SK-N-DZ (cell line): ENCODE measurements at regions not wholly inside any gene's neighbourhood (a gene's known extent, or its start where the extent isn't known, plus 50 kb on each side); places are given as distances from the start of the nearest gene placed in this dataset.
A peak's percentile ranks its signal among the peaks of the same experiment; 100 is the strongest.
"Not testable (repeated sequence)": the region's sequence is repeated elsewhere in the genome, so short reads cannot be mapped to it uniquely, and the experiment has no call there.

Experiments used
- DNase-seq: peaks from one replicate; pipeline ENCODE4 v3.0.0-alpha.2; 2015; ENCODE audit warnings: low spot score

DNA sequence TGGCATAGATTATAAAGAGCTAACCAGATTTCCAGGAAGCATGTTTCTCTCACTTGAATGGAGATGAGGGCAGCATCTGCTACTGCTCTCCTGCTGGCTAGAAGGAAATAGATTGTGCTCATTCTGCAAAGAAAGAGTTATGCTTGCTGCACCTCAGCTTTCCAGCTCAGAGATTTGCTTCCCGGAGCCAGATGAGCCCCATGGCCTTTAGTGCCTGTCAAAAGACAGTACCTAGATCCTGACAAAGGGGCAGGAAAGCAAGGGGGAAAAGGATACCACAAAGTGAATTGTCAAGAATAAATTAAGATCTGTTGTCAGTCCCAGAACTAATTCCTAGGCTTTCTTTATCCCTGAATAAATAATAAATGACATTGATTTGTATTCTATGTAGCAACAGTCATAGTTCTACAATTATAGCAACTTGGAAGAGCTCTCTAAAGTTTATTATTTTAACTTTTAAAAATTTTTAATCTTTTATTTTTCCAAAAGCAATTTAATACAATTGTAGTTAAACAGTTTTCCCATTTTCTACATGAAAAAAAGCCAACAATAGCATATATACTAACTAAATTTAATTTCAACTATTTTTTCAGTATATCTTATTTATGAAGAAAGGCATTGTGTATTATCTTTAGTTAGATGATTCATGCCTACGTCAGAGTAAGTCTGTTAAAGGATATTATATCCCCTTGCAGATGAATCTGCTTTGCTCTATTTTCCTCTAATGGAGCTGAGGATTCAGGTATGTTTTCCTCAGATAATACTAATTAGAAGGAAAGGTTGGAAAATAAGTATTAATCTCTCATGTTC, 306.1 kb upstream of the DDI1 start:
- DNase-seq, result peak; percentile 1

DNA sequence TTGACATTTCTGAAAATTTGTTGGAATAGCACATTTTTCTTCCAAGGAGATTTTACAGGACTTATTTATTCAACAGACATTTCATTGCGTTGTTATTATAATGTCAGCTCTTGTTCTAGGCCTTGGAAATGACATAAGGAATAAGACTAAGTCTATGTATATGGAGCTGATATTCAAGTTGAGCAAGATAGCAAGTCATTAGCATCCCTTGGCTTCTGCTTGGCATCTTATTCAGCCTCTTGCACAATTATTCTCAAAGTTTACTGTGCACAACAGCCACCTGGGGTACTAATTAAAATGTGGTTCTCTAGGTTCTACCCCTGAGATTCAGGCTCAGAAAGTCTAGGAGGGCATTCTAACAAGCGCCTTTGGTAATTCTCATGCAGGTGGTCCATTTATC, 304.8 kb upstream of the DDI1 start:
- no peak for DNase-seq

DNA sequence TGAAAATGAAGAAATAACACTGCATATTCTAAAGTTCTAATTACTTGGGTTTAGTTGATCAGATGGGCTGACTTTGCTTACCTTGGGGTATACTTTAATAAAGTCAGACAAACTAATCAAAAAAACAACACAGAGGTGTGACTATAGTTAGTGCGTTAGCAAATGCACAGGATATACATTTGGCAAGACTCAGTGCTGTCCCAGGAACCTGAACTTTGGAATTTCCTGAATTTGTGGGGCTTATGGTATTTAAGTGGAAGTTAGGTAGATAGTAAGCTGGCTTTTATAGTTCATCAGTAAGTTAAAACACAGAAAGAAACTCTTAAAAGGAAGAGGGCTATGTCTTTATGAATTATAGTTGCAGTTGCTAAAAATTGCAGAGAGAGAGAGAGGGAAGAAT, 302.6 kb upstream of the DDI1 start:
- DNase-seq, result no peak

DNA sequence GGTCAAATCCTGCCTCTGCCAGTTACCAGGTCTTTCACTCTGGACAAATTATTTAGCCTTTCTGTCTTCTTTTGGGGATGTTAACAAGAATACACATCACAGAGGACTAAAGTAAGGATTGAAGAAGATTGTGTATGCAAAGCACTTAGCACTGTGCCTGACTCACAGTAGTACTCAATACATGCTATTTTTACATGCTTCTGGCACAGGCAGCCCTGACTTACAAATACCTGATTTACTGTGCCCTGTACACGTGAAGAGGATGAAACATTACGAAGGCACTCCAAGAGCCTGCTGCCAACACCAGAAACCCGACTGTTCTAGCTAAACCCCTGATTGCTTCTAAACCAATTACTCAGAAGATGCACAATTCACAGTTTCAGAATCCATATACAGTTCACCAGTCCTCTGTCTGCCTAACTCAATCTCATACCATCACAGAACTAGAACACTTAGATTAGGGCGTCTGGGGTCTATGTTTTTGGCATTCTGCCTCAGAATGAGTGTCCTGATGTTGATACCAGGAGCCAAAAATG, 300.9 kb upstream of the DDI1 start:
- DNase-seq, result no peak

DNA sequence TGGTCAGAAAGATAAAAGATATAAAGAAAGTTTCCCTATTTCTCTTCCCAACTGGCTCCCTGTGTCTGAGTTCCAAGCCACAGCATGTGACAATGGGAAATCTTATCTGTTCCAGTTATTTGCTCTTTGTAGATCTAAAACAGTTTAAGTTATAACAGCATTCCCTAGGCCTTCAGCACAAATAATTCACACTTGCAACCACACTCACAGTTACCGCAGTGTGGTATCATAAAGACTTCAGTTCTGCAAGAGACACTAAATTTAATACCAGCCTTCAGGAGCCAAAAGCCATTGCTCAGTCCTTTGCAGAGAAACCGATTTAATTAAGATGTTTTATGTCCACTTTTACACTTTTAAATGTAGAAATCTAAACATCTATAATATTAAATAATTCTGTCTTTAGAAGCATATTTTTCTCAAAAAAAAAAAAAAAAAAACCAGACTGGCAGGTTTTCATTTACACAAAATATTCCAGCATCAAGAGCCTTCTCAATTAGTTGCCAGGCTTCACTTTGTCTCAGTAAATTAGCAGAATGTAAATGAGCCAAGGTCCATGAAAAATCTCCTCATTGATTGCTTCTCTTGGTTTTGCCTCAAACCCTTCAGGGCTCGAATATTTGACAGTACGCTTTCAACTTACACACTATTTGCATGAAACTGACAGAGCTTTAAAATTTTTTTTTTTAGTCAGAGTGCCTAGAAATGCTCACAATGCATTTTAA, 300.0 kb upstream of the DDI1 start:
- DNase-seq, result no peak

DNA sequence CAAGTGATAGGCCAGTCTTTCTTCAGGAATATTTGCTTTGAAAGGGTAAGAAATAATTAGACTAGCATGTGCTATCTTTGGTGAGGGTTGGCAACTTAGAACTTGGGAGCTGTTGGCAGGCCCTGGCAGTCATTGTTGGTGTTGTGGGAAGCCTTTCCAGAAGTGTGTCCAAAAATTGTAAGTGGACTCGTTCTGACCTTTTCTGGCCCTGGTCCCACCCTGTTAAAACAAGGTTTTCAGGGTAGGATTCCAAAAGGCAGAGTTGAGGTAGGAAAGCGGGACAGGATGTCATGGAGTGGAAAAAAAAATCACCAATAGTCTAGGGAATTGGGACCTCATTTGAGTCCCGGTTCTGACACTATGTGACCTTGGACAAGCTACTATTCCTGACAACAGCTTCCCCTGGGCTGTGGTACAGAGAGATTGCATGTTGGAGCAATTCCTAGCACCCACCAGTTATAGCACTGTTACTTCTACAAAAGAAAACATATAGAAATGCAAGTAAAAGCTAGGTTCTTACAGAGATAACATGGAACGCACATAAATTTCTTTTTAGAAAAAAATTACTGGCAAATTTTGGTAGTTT, 299.3 kb upstream of the DDI1 start:
- DNase-seq, result no peak

DNA sequence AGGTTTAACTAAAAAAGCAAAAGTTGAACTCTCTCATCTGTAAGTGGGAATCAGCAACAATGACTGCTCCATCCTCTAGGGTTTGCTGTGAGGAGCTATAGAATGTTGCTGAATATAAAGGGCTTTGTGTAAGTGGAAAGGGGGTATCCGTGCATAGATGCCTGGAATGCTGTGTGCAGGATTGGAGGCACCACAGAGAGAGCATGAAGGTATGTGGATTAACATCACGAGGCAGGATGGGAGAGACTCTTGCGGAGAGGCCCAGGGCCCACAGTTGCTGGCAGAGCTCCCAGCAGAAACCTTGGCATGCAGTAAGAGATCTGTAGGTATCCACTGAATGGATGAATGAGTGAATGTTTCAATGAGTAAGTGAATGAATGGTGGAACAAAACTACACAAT, 298.7 kb upstream of the DDI1 start:
- DNase-seq, result no peak

DNA sequence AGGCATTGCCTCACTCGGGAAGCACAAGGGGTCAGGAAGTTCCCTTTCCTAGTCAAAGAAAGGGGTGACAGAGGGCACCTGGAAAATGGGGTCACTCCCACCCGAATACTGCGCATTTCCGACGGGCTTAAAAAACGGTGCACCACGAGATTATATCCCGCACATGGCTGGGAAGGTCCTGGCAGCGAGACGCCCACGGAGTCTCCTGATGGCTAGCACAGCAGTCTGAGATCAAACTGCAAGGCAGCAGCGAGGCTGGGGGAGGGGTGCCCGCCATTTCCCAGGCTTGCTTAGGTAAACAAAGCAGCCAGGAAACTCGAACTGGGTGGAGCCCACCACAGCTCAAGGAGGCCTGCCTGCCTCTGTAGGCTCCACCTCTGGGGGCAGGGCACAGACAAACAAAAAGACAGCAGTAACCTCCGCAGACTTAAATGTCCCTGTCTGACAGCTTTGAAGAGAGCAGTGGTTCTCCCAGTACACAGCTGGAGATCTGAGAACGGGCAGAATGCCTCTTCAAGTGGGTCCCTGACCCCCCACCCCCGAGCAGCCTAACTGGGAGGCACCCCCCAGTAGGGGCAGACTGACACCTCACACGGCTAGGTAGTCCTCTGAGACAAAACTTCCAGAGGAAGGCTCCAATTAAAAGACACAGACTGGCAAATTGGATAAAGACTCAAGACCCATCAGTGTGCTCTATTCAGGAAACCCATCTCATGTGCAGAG, 297.2 kb upstream of the DDI1 start:
- not testable (repeated sequence) for DNase-seq

DNA sequence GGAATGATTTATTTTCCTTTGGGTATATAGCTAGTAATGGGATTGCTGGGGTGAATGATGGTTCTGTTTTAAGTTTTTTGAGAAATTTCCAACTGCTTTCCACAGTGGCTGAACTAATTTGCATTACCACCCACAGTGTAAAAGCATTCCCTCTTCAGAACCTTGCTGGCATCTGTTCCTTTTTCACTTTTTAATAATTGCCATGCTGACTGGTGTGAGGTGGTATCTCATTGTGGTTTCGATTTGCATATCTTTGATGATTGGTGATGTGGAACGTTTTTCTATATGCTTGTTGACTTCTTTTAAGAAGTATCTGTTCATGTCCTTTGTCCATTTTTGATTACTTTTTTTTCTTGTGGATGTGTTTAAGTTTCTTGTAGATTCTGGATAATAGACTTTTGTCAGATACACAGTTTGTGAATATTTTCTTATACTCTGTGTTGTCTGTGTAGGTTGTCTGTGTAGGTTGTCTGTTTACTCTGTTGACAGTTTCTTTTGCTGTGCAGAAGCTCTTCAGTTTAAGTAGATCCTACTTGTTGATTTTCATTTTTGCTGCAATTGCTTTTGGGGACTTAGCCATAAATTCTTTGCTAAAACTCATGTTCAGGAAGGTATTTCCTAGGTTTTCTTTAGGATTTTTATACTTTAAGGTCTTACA, 291.8 kb upstream of the DDI1 start:
- no peak for DNase-seq

DNA sequence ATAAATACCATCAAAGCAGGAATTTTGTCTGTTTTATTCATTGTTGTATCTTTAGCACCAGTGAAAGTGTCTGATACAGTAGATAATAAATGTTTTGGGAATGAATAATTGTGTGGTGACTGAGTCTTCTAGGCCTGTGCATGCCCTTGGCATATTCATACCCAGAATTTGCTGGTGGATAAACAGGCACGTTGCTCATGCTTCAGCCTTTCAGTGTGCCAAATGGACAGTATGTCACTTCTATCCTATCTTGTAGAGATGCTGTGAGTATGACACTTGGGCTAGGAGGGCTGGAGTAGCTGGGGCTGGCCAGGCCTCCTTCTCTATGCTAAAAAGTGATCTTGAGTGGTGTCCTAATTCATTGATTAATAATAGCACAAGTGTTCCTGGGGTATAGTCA, 287.3 kb upstream of the DDI1 start:
- no peak for DNase-seq

DNA sequence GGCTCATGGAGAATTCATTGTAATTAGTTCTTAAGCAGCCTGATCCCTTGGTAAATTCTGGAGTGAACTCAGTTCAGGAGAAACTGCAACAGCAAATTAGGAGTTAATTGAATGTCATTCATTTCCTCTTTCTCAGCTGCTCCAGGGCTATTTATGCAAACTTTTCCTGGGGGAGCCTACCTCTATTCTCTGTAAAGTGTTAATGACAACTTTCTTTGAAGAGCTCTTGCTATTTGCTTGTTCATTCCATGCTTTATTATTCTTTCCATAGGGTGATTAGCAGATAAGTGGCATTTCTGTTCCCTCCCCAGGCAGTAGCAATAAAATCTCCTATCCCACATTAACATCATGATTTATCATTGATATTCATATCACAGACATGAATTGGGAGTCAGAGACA, 267.6 kb upstream of the DDI1 start:
- no peak for DNase-seq

DNA sequence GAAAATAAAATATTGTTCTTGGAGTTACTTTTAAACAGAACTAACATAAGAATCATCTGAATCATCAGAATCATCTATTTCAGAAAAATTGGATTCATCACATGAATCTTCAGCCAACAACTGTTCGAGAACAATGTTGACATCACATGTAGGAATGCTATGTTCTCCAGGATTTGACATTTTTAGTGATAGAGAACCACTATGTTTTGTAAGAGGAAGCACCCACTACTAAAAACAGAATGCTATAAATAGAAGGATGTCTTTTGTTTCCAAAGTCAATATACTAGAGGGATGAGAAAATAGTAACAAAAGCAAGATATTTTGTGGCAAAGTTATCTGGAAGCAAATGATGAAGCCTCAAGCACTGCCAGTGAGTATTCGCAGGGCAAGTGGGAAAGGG, 263.4 kb upstream of the DDI1 start:
- DNase-seq, result no peak

DNA sequence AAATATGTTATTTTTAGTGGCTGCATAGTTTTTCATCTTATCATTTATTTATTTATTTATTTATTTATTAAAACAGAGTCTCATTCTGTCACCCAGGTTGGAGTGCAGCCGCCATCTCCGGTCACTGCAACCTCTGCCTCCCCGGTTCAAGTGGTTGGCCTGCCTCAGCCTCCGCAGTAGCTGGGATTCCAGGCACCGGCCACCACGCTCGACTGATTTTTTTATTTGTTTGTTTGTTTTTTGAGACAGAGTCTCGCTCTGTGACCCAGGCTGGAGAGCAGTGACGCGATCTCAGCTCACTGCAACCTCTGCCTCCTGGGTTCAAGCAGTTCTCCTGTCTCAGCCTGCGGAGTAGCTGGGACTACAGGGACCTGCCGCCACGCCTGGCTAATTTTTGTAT, 262.9 kb upstream of the DDI1 start:
- DNase-seq, result no peak

DNA sequence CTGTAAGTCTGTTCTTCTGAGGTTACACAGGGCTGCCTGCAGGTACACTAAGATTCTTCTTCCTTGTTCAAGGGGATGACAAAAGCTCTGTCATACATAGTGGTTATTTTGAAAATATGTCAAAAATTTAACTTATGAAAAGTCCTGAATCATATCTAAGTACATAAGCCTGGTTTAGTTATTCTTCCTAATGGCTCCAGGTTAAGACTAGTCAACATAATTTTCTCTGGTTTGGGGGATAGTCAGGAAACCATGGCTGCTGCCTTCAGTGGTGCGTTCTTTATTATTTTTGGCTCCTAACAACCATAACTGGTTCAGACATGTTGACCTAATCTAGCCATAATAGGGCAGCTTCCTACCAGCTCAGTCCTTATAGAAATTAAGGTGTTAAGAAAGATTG, 257.4 kb upstream of the DDI1 start:
- DNase-seq, result no peak

DNA sequence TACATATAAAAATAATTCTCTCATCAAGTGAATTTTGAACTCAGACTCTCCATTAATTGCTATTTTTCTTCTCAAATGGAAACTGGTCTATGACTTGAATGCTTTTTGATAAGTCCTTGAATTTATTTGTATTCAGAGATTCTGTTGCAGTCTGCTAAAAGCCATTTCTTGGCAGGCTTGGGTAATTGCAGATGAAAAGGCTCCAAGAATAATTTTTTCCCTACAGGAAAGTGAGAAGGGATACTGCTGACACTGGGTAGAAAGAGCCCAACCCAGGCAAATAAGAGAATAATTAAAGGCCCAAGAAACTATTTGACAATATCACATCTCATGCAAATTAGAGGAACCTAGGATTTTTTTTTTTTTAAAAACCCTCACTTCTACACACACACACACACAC, 246.5 kb upstream of the DDI1 start:
- no peak for DNase-seq

DNA sequence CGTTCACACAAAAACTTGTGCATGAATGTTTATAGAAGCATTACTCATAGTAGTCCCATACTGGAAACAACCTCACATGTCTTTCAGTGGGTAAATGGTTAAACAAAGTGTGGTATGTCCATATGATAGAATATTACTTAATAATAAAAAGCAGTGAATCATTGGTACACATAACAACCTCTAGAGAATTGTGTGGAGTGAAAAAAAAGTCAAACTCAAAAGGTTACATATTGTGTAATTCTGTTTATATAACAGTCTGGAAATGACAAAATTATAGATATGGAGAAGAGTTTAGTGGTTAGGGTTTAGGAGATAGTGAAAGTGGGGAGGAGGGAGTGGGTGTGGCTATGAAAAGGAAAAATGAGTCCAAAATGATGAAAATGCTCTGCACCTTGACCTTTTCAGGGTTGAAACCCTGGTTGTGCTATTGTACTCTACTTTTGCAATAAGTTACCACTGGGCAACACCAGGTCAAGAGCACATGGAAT, 243.4 kb upstream of the DDI1 start:
- no peak for DNase-seq

DNA sequence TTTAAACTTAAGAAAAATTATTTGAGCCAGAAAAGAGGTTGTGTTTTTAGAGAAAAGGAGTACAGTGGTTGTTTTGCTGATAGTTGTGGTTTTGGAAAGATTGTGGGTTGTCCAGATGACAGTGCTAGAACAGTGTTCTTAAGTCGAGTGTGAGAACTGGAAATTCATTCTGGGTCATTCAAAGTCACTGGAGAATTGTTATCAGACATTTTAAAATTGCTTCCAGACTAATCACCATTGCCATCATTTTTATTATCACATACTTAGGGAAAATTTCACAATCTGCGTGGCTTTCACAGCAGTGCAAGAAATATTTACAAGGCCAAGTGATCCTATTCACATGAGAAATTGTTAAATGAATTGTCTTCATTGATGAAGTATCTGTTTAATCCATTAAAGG, 242.2 kb upstream of the DDI1 start:
- DNase-seq, result no peak

DNA sequence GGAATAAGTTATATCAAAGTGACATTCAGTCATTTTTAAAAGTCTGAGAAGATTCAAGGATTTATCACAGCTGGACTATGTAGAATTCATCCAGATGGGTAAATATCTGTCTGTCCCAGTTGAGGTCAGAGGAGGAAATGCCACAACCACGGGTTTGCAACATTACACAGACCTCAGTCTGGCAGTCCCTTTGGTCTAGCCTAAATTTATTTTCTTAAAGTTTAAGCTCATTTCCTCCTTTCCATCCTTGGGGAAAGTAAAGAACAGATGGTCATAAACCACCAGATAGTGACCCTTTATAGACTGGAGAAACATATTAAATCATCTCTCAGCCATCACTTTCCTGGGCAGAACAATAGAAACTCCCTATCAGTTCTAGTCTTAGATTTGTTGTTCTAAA, 238.4 kb upstream of the DDI1 start:
- DNase-seq, result no peak

DNA sequence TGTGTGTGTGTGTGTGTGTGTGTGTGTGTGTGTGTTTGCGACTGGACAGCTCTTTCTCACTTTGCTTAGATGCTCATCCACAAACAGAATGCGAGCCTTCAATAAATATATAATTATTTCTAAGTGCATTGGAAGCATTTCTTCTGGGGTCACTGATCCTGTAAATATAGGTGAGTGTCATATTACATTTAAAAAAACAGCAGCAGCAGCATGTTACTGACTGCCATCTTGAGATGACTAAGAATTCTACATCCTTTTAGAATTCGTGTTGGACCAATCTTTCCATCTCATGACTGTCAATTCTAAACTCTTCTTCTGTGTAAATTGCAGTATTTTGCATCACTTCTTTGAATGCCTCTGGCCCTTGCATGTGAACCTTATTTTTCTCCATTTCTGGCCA, 238.0 kb upstream of the DDI1 start:
- no peak for DNase-seq

DNA sequence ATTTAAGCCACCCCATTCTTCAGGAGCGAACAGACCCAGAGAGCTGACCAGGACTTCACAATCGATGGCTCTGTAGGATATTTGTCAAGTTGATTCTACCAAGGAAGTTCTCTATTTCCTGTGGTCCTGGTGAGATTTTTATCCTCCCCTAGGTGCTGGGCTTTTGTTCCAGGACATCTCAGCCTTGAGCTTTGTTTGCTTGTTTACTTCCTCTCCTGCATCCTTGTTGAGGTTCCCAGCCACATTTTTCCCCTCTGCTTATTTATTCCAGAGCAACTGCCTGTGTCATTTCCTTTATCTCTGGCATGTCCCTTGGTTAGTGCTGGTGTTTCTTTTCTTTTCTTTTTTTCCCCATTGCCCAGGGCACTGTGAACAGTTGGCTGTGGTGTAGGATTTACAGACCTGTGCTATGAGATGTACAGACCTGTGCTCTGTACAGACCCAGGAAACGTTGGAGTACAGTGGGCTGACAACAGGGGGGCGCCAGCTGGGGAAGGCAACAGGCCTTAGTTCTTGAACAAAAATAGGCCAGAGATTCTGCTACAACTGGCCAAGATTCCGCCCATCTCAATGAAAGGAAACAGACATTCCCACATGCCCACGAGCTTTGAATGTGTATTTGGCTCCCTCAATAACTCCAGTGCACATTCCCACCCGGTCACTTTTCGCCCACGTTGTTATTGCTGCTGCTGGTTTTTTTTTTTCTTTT, 235.9 kb upstream of the DDI1 start:
- no peak for DNase-seq

DNA sequence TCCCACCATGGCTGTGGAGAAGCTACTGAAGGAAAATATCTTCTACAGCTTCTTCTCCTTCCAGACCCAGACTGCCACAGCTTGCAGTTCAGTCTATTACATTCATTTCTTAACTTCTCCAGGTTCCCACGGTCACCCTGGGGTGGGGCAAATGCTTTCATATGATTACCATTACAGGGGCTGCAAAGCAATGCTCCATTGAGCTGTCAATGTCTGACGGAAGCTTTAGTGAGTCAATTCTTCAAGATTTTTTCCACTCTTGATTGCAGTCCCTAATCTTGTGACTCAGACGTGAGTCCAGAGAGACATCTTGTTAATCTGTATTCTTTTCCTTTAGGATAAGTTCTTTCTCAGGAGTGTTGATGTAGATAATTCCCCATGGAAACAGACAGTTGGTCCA, 233.4 kb upstream of the DDI1 start:
- no peak for DNase-seq
